ENCODE measurements at regions not wholly inside any gene's neighbourhood (a gene's known extent, or its start where the extent isn't known, plus 50 kb on each side); places are given as distances from the start of the nearest gene placed in this dataset.

GRCh38 chr1:36708587-36708986 lies 225.9 kb upstream of the CSF3R start:
- H3K9ac ChIP-seq (replicated peaks in 1 of 4; ENCODE audit: extremely low read depth in 1 of 4, low read depth in 3 of 4, low read length in 3 of 4) = no peak overlapping the region
- no peak for FAIRE-seq

More at GRCh38 chr1:36708587-36708986, 225.9 kb upstream of the CSF3R start:
- no peak overlapping the region for H4K5ac ChIP-seq (ENCODE audit: insufficient read length, low read depth, low read length)
- H3K23ac ChIP-seq (ENCODE audit: insufficient read length) = no peak overlapping the region
- H2BK5ac ChIP-seq (ENCODE audit: low read depth, low read length) = no peak overlapping the region
- H2BK12ac ChIP-seq (ENCODE audit: low read depth, low read length) = no peak overlapping the region
- H3K18ac ChIP-seq (ENCODE audit: extremely low read depth, low read length) = no peak overlapping the region
- H3K79me2 ChIP-seq (ENCODE audit: control insufficient read depth in 1 of 2, insufficient read depth in 2 of 2, low read length in 2 of 2) = no peaks in the 10 kb centered on the region
- H4K91ac ChIP-seq (replicated peaks; ENCODE audit: insufficient read length, low read length) = no peak overlapping the region
- POLR2A ChIA-PET (ENCODE audit: partially characterized antibody) = no interaction called here
- H3K4me3 ChIP-seq (ENCODE audit: extremely low read depth in 1 of 4, insufficient read depth in 2 of 4, low read depth in 3 of 4, low read length in 4 of 4) = no peak overlapping the region
- no peak overlapping the region for H3K56ac ChIP-seq (replicated peaks; ENCODE audit: insufficient read length, low read depth, low read length)
- no peak overlapping the region for H2BK120ac ChIP-seq (replicated peaks; ENCODE audit: low read depth, low read length)
- 0 out of 2 replicates have a peak, but pooled peaks cover 3% of the 10 kb centered on the region for H3K23me2 ChIP-seq (ENCODE audit: low read depth, low read length)
- H2AK5ac ChIP-seq (ENCODE audit: low read depth, low read length) = no peak overlapping the region
- H3K4me1 ChIP-seq (replicated peaks in 1 of 4; ENCODE audit: control insufficient read depth in 3 of 4, insufficient read depth in 4 of 4, low read length in 3 of 4) = peaks cover 2 to 6% (median 2%) of the 10 kb centered on the region in 4 experiments; a peak in 6 of 7 replicates
- H3K4me2 ChIP-seq (ENCODE audit: insufficient read depth in 1 of 2, low read depth in 2 of 2, low read length in 2 of 2) = no peak overlapping the region
- no peak overlapping the region for H2AFZ ChIP-seq (ENCODE audit: low read length)
- H2BK20ac ChIP-seq (ENCODE audit: low read length) = no peak overlapping the region
- H3K36me3 ChIP-seq (ENCODE audit: control insufficient read depth in 2 of 4, insufficient read depth in 4 of 4, low read length in 3 of 4) = no peaks in the 10 kb centered on the region
- H3K27ac ChIP-seq (ENCODE audit: low read depth, low read length) = no peak overlapping the region
- H3K4ac ChIP-seq (replicated peaks; ENCODE audit: insufficient read length, low read depth, low read length) = no peak overlapping the region
- no peaks in the 10 kb centered on the region for H3K79me1 ChIP-seq (ENCODE audit: low read depth, low read length)
- H4K20me1 ChIP-seq (replicated peaks in 1 of 2; ENCODE audit: control insufficient read depth in 1 of 2, insufficient read depth in 2 of 2, low read length in 2 of 2) = no peaks in the 10 kb centered on the region
- CTCF ChIA-PET (ENCODE audit: partially characterized antibody) = interaction anchor here (1.0 to 1.6 kb wide), 3 partner anchors 15 to 192 kb away, joined by 3 to 4 read pairs (median 3); no protein-coding TSS in a partner anchor
- no peak for DNase-seq (ENCODE audit: low read depth in 1 of 2, low spot score in 2 of 2)
- no peak overlapping the region for H4K8ac ChIP-seq (ENCODE audit: extremely low read depth, insufficient read depth, low read length)
- no peak overlapping the region for H3K14ac ChIP-seq (ENCODE audit: insufficient read length)
- no peak for TF ChIP-seq JUND (IDR thresholded peaks at IDR 0.05; ENCODE audit: low read length)
- no peak for TF ChIP-seq EGR1 (IDR thresholded peaks at IDR 0.05; ENCODE audit: borderline replicate concordance, low read depth, low read length)
- TF ChIP-seq CTBP2 (IDR thresholded peaks at IDR 0.05; ENCODE audit: borderline replicate concordance, insufficient read depth, insufficient read length, low read length) = no peak
- H3K27me3 ChIP-seq (replicated peaks in 1 of 4; ENCODE audit: control insufficient read depth in 3 of 4, extremely low read depth in 1 of 4, insufficient read depth in 3 of 4, low read length in 3 of 4) = no peaks in the 10 kb centered on the region; a peak in 3 of 7 replicates
- H2BK15ac ChIP-seq (ENCODE audit: low read length) = no peak overlapping the region
- WGBS, 2 experiments (ENCODE audit: extremely low coverage in 1 of 2, insufficient coverage in 1 of 2, insufficient read length in 1 of 2, insufficient replicate concordance in 2 of 2, low coverage in 1 of 2, low lambda C conversion rate in 2 of 2, missing lambda C conversion rate in 1 of 2) = 94% methylated on average over 7 of the region's 7 CpGs; no CpG with 5 or more reads in 1 of the 2 experiments
- no peaks in the 10 kb centered on the region for H3K9me3 ChIP-seq (ENCODE audit: insufficient read depth in 2 of 2, low read depth in 1 of 2, low read length in 1 of 2)

Data from H1 (cell line).